HG03558 (cell line): ENCODE measurements at regions not wholly inside any gene's neighbourhood (a gene's known extent, or its start where the extent isn't known, plus 50 kb on each side); places are given as distances from the start of the nearest gene placed in this dataset.
"Not testable (repeated sequence)": the region's sequence is repeated elsewhere in the genome, so short reads cannot be mapped to it uniquely, and the experiment has no call there.

ENCODE experiments used
- ATAC-seq: cut with Tn5 transposase; IDR thresholded peaks from one replicate; pipeline ENCODE4 v1.9.1; 2021; ENCODE audit warnings: moderate number of reproducible peaks; ENCODE audit not compliant: unreplicated experiment; ENCODE audit errors: extremely low read depth

DNA sequence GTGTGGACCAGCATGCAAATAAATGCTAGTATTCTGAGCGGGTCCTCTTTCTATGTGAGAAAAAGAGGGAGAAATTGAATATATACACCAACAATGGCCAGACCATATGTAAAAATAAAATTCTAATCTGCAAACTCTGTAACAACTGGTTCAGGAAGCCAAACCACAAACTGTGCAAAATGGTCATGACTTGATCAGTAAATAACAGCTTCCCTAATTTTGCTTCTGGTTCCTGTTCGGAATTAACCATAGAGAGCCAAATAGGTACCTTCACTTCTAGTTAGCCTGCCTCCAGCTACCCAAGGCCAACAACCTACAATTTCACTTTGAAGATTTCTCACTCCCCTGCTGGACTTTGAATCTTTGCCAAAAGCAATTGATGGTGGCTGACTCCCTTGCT is 1313.2 kb downstream of the ADGRL3 start:
- ATAC-seq: no peak

DNA sequence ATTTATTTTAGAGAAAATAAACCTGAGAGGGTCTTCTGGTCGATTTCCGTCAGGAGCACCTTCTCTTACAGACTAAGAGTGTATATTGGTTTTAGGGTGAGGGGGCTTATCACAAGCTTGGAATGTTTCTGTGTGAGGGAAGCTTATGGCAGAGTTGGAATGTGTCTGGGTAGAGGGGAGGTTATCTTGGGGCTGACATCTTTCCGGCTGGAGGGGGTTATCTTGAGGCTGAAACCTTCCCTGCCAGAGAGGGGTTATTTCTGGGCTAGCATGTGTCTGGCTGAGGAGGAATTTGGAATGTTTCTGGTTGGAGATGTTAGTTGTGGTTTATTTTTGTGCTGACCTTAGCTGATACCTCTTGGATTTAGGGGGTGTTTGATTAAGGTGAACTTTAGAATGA is 1312.1 kb downstream of the ADGRL3 start:
- ATAC-seq: no peak

DNA sequence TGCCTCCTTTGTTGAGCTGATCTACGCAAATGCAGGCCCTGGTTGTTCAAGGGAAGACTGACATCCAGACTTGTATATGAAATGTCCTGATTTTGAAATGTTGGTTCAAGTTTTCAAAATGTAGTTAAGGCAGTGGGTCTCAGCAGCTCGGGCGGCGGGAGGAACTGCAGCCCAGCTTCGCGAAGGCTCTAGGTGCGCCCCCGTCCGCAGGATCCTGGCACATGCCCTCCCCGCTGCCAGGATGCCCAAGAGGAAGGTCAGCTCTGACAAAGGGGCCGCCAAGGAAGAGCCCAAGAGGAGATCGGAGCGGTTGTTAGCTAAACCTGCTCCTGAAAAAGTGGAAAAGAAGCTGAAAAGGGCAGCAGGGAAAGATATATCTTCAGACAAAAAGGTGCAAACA is 1310.1 kb downstream of the ADGRL3 start:
- ATAC-seq: no peak

DNA sequence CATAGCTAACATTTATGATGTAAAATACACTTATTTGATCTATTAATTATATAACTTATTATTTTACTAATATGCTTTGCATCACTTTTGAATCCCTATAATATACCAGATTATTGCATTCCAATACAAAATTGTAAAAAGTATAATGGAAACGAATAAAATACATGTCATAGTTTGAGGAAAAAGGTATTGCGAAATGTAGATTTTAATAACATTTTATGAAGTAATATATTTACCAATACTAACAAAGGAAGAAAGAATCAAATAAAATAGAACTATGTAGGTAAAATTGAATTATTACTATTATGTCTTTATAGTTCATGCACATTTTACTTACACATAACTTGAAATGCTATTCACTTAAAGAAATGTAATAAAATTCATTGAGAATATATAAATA is 1300.2 kb downstream of the ADGRL3 start:
- ATAC-seq: no peak

DNA sequence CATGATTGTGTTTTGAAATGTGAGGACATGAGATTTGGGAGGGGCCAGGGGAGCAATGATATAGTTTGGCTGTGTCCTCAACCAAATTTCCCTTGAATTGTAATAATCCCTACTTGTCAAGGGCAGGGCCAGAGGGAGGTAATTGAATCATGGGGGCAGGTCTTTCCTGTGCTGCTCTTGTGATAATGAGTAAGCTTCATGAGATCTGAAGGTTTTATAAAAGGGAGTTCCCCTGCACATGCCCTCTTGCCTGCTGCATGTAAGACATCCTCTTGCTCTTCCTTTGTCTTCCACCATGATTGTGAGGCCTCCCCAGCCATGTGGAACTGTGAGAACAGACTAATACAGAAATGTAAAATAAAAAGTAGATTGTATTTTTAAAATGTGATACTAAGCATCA is 1294.9 kb downstream of the ADGRL3 start:
- ATAC-seq: no peak

DNA sequence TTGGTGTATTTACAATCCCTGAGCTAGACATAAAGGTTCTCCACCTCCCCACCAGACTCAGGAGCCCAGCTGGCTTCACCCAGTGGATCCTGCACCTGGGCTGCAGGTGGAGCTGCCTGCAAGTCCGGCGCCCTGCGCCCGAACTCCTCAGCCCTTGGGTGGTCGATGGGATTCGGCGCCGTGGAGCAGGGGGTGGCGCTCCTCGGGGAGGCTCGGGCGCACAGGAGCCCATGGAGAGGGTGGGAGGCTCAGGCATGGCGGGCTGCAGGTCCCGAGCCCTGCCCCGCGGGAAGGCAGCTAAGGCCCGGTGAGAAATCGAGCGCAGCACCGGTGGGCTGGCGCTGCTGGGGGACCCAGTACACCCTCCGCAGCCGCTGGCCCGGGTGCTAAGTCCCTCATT is 1291.6 kb downstream of the ADGRL3 start:
- ATAC-seq: not testable (repeated sequence)

DNA sequence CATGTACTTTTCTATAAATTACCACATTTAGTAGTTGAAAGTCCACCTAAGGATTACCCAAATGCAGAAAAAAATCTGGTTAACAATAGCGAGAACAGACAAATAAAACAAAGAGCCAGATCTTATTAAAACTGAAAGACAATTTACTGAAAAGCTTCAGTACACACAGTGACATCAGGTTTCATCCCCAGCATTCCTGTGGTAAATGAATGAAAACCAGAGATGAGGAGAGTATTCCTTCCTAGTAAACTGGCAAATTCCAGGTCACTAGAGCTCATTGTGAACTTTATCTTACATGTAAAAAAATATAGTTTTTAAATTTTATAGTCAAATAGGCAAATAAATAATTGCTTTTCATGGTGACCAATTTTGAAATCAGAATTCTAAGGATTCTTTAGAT is 1290.5 kb downstream of the ADGRL3 start:
- ATAC-seq: no peak

DNA sequence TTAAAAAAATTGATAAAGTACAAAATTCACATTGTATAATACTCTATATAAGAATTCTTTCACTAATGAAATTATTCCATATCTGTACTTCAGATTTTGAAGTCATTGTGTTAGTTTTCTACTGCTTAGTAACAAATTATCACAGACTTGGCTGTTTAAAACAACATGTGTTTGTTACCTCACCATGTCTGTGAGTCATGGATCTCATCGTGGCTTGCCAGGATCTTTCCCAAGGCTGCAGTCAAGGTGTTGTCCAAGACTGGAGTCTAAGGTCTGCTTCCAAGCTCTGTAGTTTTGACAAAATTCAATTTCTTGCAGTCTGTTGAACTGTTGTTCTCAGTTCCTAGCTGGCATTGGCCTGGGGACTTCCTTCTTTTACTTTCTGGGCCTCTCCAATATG is 1286.9 kb downstream of the ADGRL3 start:
- ATAC-seq: no peak

DNA sequence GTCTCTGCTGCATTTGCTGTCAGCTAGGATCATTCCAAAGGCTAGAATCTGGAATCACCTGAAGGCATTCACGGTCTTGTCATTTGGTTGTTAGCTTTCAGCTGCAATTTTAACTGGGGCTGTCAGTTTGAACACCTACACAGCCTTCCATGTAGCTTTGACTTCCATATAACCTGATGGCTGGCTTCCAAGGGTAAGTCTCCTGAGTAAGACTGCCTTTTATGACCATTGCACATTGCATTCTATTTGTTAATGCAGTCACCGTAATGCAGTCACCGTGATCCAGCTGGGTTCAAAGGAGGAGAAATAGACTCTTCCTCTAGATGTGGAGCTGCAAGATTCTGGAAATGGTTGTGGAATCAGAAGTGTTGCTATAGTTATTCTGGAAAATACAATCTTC is 1284.2 kb downstream of the ADGRL3 start:
- ATAC-seq: no peak

DNA sequence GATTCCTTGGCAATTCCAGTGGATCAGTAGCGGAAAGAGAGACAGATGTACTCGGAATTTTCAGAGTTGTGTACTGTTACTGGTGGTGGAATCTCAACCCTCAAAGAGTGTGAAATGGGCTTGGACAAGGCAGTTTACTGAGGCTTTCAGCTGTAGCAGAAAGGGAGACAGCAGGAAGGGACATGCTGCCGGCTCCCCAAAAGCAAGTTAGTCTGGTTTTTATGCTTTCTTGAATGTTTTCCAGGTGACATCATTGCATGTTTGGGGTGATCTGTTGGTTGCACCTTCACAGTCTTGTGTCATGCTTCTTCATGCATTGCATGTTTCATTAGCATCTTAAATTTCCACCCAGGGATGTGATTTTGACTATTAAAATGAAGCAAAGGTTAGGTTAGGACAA is 1282.2 kb downstream of the ADGRL3 start:
- no peak for ATAC-seq

DNA sequence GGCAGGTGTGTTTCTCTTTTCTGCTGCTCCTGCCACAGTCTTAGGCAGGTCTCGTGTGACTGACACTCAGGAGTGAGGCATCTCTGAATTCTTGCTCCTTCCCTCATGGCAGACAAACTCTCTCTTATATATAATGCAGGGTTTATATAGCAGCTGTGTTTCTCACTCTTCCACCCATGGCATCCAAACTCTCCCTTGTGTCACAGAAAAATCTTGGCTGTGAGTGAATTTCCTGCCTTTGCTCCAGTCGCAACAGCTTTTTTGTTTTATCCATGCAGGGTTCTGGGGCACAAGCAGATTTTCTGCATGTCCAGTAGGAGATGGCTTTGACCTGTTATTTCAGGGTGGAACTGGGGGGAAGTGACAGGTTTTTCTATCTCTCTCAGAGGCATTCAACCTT is 1275.5 kb downstream of the ADGRL3 start:
- ATAC-seq: no peak

DNA sequence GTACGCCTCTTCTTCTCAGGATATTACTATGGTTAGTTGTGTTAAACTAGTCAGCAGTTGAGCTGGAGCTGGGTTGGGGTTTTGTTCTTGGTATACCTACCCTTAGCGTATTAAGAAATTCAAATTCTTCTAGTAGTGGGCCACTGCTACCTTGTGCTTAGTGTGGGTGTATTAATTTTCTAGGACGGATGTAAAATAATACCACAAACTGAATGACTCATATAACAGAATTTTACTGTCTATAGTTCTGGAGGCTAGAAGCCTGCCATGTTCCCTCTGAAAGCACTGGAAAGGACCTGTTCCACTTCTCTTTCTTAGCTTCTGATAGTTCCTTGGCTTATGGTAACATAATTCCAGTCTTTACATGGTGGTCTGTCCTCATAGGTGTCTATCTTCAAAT is 1274.7 kb downstream of the ADGRL3 start:
- ATAC-seq: no peak

DNA sequence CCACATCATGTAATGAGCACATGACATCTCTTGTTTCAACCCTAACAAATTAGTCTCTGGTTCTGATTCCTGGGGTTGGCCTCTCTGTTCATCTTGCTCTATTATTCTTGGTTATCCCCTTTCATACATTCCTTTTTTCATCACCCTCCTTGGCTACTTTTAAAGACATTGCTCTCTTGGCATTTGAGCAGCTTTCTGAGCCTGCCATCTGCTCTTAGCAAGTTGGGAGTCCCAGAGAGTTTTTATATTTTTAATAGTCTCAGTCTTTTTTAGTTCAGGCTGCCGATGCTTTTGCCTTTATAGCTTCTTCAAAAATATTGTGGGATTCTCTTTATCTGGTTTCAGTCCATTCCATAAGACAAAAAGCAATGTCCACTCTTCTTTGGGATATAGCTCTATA is 1270.9 kb downstream of the ADGRL3 start:
- no peak for ATAC-seq

DNA sequence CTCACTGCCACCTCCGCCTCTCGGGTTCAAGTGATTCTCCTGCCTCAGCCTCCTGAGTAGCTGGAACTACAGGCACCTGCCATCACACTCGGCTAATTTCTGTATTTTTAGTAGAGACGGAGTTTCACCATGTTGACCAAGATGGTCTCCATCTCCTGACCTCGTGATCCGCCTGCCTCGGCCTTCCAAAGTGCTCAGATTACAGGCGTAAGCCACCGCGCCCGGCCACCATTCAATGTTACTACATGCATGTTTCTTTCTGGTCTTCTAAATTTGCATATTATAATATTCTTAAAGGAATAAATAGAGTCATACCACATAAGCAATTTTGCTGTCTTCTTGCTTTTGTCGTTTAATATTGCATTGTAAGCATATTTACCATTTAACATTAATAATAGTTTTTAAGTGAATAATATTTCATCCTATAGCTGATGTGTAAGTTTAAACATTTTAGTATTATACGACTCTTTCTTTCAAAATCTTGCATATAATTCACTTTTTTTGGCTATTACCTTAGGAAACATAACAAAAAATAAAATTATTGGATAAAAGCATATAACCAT is 1270.4 kb downstream of the ADGRL3 start:
- ATAC-seq: no peak

DNA sequence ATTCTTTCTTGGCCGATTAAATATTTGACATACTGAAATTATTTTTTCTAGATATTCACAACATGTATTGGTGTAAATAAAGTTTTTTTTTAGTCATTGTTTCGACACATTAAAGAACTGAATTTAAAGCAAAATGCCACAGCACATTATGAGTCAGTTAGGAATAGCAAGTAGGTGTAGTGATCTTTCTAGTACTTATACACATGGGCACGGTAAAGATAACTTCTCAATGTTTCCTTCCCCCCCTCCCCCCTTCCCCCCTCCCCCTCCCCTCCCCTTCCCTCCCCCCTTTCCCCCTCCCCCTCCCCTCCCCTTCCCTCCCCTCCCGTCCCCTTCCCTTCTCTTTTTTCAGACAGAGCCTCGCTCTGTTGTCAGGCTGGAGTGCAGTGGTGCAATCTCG is 1269.9 kb downstream of the ADGRL3 start:
- no peak for ATAC-seq

DNA sequence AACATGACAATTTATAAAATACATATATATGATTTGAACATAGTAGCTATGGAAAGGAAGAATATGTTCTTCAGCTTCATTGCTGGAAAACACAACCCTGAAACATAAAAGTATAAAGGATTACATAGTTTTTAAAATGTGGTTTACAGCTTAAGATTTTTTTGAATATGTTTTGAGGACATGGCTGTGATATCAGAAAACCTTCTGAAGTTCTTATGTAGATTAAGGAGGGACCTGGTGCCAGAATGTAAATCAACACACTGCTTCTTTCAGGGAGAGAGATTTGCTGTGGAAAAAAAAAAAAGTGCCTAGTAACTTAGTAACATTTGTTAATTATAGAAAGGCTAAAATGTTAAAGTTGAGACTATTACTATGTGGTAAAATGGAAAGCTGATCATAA is 1261.8 kb downstream of the ADGRL3 start:
- no peak for ATAC-seq

DNA sequence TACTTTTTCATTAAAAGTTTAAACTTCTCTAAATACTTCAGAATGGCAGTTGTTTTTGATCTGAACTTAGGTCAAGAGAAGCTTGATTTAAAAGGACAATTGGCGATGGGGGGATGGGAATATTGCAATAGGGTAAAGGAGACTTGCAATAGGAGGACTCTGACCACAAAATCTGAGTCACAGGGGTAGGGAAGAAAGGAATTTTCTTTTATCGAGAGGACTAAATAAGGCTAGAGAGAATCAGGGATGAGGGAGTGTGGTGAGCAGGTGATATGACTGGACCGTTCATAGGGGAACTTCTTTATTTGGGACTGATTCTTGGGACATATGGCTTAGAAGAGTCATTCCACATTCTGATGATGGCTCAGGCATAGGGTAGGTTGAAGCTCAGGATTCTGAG is 1260.2 kb downstream of the ADGRL3 start:
- ATAC-seq: no peak

DNA sequence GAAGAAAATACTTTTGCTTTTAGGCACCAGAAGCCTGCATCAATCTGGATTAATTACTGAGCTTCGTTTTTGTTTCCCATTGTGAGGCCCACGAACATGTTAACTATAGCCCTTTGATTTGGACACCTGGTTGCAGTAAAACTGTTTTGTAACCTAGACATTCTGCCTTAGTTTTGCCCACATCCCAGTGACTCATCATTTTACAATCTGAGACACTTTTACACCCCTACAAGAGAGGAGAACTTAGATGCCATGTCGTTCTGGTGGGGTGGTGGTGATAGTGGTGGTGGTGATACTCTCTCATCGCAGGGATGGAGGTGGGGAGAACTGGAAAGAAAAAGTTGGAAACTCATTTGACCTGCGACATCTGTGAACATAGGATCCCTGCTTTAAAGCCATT is 1257.2 kb downstream of the ADGRL3 start:
- no peak for ATAC-seq

DNA sequence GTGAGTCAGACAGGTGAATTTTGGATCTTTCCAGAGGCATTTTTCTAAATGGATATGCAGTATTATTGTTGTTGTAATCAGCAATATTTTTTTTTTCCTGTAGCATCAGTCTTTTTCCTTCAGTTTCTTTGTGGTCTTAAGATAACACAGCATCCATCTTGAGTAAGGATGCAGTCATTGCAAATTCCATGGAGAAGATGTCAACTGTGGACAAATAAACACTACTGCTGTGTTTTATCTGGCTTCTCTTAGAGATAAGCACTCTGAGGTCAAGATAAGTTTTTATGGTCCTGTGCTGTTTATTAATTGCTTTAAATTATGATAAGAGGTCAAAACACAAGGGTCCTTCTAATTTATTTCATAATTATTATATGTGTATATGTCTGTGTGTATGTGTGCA is 1255.7 kb downstream of the ADGRL3 start:
- no peak for ATAC-seq

DNA sequence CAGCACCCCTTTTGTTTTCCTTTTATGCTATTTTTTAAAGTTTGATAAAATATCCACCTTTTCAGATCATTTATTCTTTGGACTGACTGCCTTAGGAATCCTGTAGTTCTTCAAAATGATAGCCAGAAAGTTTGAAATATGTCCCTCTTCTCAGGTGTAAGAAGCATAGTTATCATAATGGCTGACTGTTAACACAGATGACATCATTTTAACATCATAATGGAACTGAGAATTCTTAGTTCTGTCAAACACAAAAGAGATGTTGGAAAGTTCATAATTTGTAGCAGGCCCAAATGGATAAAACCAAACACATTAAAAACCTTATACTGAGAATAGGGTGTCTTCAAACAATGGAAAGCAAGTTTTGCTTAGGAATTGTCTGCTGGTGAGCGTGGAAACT is 1254.4 kb downstream of the ADGRL3 start:
- ATAC-seq: no peak

DNA sequence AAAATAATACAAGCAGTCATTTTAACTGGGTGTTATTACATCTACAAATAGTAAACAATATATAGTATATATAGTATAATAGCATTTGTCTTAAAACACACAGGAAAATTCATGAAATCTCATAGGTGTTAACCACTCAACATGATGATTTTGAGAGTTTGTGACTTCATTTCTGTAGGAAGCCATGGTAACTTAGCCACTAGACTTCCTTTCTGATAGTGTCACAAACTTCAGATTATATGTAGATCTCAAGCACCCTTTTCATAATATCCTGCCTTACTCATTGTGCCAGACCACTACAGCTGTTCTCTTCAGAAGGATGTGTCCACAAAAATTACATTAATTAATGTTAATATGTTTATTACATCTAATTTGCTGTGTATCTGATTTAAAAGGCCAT is 1250.6 kb downstream of the ADGRL3 start:
- ATAC-seq: no peak

DNA sequence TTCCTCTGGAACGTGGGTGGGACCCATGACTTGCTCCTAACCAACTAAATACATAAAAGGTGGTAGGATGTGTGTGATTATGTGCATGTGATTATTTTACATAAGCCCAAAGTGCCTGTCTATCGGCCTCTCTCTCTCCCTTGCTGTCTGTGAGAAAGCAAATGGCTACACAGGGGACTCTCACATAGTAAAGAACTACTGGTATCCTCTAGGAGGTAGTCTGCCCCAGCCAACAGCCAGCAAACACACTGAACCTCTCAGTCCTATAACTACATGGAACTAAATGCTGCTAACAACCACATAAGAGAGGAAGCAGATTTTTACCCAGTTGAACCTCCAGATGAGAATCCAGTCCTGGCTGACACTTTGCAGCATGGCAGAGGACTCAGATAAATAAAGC is 1249.4 kb downstream of the ADGRL3 start:
- no peak for ATAC-seq

DNA sequence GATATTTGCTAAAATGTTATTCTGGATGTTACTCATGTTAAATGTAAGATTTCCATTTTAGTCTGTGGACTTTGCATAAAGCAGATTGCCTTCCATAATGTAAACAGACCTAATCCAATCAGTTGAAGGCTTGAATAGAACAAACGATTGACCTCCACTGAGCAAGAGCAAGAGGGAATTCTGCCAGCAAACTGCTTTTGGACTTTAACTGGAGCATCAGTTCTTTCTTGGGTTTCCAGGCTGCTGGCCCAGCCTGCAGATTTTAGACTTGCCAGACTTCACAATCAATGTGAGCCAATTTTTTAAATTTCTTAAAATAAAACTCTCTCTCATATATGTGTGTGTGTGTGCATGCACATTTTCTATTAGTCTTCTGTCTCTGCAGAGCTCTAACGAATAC is 1248.8 kb downstream of the ADGRL3 start:
- ATAC-seq: no peak
